ENCODE measurements at regions not wholly inside any gene's neighbourhood (a gene's known extent, or its start where the extent isn't known, plus 50 kb on each side); places are given as distances from the start of the nearest gene placed in this dataset.

DNA sequence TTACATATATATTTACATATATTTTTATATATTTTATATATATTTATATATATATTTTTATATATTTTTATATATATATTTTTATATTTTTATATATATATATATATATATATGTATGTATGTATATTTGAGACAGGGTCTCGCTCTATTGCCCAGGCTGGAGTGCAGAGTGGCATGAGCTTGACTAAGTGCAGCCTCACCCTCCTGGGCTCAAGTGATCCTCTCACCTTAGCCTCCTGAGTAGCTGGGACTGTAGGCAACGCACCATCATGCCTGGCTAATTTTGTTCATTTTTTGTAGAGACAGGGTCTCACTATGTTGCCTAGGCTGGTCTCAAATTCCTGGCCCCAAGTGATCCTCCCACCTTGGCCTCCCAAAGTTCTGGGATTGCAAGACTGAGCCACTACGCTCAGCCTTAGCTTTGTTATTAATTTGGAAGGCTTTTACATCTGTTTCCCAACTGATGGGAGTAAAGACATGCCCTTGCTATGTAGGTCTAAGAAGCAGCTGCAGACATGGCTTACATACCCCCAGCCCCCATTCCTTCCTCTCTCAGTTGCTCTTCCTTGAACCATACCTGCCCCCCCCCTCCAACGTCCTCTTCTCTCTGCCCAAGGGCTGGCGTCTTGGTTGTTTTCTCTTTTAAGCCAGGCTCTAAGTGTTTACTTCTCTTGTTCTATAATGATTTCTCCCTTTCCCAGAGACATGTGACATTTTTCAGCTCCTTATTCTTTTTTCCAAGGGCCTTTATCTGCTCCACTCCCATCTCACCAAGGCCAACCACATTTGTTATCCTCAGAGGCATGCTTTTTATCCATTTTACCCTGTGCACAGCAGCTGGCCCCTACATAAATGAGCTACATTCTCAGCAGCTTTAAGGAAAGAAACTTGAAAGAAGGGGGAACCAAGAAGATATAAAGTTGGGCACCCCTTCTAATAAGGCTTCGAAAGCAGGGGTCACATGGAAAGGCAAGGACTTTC is 64.2 kb upstream of the ATF7IP2 start:
- Histone ChIP-seq H3K9me1 (ENCODE audit: control insufficient read depth, extremely low read depth, insufficient read depth, low read length) (no peaks in the 10 kb centered on the region), H3K36me3 (ENCODE audit: control insufficient read depth in 2 of 2, extremely low read depth in 1 of 2, insufficient read depth in 2 of 2, low read length in 2 of 2) (no peaks in the 10 kb centered on the region), H3K4me1 (ENCODE audit: control insufficient read depth, extremely low read depth, insufficient read depth, low read length) (no peaks in the 10 kb centered on the region), H3K9me3 (ENCODE audit: control insufficient read depth, low read depth, low read length) (no peaks in the 10 kb centered on the region), H3K27me3 (ENCODE audit: control insufficient read depth, extremely low read depth, insufficient read depth, low read length) (no peaks in the 10 kb centered on the region), H3K4me3 (ENCODE audit: control insufficient read depth in 2 of 3, extremely low read depth in 1 of 3, insufficient read depth in 2 of 3, low read depth in 1 of 3, low read length in 3 of 3) (no peak overlapping the region), H3K4me2 (ENCODE audit: control insufficient read depth, extremely low read depth, insufficient read depth, low read depth, low read length) (no peak overlapping the region), H3K9ac (ENCODE audit: control insufficient read depth, extremely low read depth, insufficient read depth, low read length) (no peak overlapping the region), H3K79me2 (ENCODE audit: control insufficient read depth, insufficient read depth, low read length) (no peaks in the 10 kb centered on the region), H4K20me1 (ENCODE audit: control insufficient read depth, extremely low read depth, insufficient read depth, low read length) (no peaks in the 10 kb centered on the region), H3K27ac (ENCODE audit: control insufficient read depth, insufficient read depth, low read length) (no peak overlapping the region), H2AFZ (ENCODE audit: control insufficient read depth, low read length) (no peak overlapping the region)
- TF ChIP-seq EZH2 (IDR thresholded peaks at IDR 0.05; ENCODE audit: low read length) = no peak
- TF ChIP-seq, protein P1, sequence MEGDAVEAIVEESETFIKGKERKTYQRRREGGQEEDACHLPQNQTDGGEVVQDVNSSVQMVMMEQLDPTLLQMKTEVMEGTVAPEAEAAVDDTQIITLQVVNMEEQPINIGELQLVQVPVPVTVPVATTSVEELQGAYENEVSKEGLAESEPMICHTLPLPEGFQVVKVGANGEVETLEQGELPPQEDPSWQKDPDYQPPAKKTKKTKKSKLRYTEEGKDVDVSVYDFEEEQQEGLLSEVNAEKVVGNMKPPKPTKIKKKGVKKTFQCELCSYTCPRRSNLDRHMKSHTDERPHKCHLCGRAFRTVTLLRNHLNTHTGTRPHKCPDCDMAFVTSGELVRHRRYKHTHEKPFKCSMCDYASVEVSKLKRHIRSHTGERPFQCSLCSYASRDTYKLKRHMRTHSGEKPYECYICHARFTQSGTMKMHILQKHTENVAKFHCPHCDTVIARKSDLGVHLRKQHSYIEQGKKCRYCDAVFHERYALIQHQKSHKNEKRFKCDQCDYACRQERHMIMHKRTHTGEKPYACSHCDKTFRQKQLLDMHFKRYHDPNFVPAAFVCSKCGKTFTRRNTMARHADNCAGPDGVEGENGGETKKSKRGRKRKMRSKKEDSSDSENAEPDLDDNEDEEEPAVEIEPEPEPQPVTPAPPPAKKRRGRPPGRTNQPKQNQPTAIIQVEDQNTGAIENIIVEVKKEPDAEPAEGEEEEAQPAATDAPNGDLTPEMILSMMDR (optimal IDR thresholded peaks at IDR 0.05 in 1 of 3, IDR thresholded peaks at IDR 0.05 in 1 of 3, conservative IDR thresholded peaks at IDR 0.05 in 1 of 3; ENCODE audit: extremely low read depth in 1 of 3, insufficient read depth in 2 of 3, low read length in 3 of 3) = no peak
- dilution Hi-C loops (cut with MboI; ENCODE audit: extremely low pct_ligation_motif_present, low sequenced_read_pairs) = no loop called here
- no peak for DNase-seq (ENCODE audit: low read depth, low spot score)
- FAIRE-seq = no peak

DNA sequence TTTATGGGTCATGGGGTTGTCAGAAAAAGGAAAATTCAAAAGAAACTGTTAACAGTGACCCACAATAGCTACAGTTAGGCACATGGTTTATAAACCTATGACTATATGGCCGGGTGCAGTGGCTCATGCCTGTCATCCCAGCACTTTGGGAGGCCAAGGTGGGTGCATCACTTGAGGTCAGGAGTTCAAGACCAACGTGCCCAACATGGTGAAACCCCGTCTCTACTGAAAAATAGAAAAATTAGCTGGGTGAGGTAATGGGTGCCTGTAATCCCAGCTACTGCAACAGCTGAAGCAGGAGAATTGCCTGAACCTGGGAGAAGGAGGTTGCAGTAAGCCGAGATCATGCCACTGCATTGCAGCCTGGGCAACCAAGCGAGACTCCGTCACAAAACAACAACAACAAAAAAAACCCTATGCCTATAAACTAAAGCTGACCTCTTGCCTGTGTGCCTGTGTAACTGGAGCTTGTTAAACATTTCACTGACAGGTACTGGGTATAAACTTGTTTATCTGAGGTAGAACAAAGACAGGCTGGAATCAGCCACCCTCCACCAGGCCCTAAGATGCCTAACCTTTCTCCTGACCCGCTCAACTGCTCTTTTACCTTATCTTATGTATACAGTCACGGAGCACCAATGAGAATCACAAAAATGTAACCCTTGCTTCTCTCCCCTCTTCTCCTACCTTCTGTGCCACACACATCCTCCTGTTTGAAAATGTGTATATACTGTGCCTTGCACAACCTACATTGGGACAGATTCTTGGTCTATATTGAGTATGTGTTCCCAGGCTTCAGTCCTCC is 62.9 kb upstream of the ATF7IP2 start:
- dilution Hi-C loops (cut with MboI; ENCODE audit: extremely low pct_ligation_motif_present, low sequenced_read_pairs) = no loop called here
- Histone ChIP-seq H3K4me2 (ENCODE audit: control insufficient read depth, extremely low read depth, insufficient read depth, low read depth, low read length) (no peak overlapping the region), H3K9me1 (ENCODE audit: control insufficient read depth, extremely low read depth, insufficient read depth, low read length) (no peaks in the 10 kb centered on the region), H3K9ac (ENCODE audit: control insufficient read depth, extremely low read depth, insufficient read depth, low read length) (no peak overlapping the region), H3K4me3 (ENCODE audit: control insufficient read depth in 2 of 3, extremely low read depth in 1 of 3, insufficient read depth in 2 of 3, low read depth in 1 of 3, low read length in 3 of 3) (no peak overlapping the region), H3K36me3 (ENCODE audit: control insufficient read depth in 2 of 2, extremely low read depth in 1 of 2, insufficient read depth in 2 of 2, low read length in 2 of 2) (no peaks in the 10 kb centered on the region), H3K27me3 (ENCODE audit: control insufficient read depth, extremely low read depth, insufficient read depth, low read length) (no peaks in the 10 kb centered on the region), H2AFZ (ENCODE audit: control insufficient read depth, low read length) (no peak overlapping the region), H3K4me1 (ENCODE audit: control insufficient read depth, extremely low read depth, insufficient read depth, low read length) (no peaks in the 10 kb centered on the region), H3K79me2 (ENCODE audit: control insufficient read depth, insufficient read depth, low read length) (no peaks in the 10 kb centered on the region), H3K27ac (ENCODE audit: control insufficient read depth, insufficient read depth, low read length) (no peak overlapping the region), H4K20me1 (ENCODE audit: control insufficient read depth, extremely low read depth, insufficient read depth, low read length) (no peaks in the 10 kb centered on the region), H3K9me3 (ENCODE audit: control insufficient read depth, low read depth, low read length) (no peaks in the 10 kb centered on the region)
- TF ChIP-seq EZH2 (IDR thresholded peaks at IDR 0.05; ENCODE audit: low read length) = no peak
- TF ChIP-seq, protein P1 (optimal IDR thresholded peaks at IDR 0.05 in 1 of 3, IDR thresholded peaks at IDR 0.05 in 1 of 3, conservative IDR thresholded peaks at IDR 0.05 in 1 of 3; ENCODE audit: extremely low read depth in 1 of 3, insufficient read depth in 2 of 3, low read length in 3 of 3) = no peak
- DNase-seq (ENCODE audit: low read depth, low spot score) (no peak), FAIRE-seq (no peak)

All from keratinocyte (primary cell).